Middle frontal gyrus (tissue), 1 donor: ENCODE measurements at regions not wholly inside any gene's neighbourhood (a gene's known extent, or its start where the extent isn't known, plus 50 kb on each side); places are given as distances from the start of the nearest gene placed in this dataset.

ENCODE experiments used
- DNase-seq: peaks from one replicate; pipeline ENCODE4 v3.0.0-alpha.2; 2015; ENCODE audit warnings: low spot score; ENCODE audit errors: extremely low spot score

GRCh38 chr4:32003548-32003947 is 1283.4 kb downstream of the PCDH7 start:
- DNase-seq, result no peak

DNA sequence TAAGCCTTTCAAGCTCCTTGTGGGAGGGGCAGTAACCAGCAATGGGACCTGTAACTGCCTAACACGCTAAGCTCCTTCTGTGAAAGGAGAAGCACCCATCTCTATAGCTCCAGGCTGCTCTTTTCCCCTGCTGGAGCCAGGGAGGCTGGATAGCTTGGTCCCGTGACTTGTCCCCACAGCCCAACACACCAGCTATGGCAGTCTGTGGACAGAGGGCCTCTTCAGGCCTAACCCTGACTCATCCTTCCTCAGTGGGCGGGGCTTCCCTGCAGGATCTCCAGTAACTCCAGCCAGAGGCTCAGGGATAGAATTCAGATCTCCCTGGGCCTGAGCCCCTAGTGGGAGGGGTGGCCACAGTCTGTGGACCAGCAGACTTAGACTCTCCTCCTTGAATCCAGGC is 1290.1 kb downstream of the PCDH7 start:
- DNase-seq, result no peak

GRCh38 chr4:32022071-32022470 is 1301.9 kb downstream of the PCDH7 start:
- no peak for DNase-seq

DNA sequence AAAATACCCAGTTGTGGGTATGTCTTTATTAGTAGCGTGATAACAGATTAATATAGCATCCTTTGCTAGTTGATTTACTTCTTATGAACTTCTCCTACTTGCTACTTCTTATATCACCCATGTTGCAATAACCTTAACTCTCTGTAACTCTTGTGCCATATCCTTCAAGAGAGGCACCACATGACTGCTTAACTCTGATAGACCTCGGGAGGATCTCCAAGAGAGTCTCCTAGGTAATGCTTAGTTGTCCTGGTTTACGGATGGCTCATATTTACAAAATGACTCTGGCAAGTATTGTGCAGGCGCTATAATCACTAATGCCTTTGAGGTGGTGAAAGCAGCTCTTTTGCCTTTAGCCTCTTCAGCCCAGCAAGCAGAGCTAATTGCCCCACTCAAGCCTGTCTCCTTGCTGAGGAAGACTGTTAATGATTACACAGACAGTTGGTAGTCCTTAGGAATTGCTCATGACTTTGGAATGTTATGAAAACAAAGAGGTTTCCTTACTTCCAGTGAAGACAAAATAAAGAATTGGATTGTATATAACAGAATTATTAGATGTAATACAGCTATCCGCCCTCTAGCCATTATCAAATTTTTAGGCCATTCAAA is 1305.8 kb downstream of the PCDH7 start:
- DNase-seq, result no peak

DNA sequence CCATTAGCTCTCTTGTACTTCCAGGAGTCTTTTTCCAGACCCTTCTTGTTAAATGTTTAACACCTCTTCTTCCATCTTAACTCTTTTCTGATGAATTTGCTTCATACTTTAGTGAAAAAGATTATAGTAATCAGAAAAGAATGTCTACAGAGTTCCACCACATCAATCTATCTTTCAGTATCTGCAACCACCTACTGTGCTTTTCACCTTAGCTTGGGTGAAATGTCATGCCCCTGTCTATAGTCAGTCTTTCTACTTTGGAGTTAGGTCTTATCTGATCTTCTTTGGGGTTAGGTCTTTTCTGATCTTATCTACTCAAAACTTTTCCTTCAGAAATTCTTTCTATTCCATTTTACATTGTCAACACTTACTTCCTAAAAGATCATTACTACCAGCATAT is 1310.2 kb downstream of the PCDH7 start:
- DNase-seq, result no peak

- no peak for DNase-seq
Measured at GRCh38 chr4:32031026-32031425, 1310.9 kb downstream of the PCDH7 start.

GRCh38 chr4:32032136-32032672 is 1312.0 kb downstream of the PCDH7 start:
- DNase-seq, result no peak

- no peak for DNase-seq
Measured at GRCh38 chr4:32037399-32037798, 1317.2 kb downstream of the PCDH7 start.

GRCh38 chr4:32042486-32043247 is 1322.5 kb downstream of the PCDH7 start:
- no peak for DNase-seq

GRCh38 chr4:32043248-32043633 is 1323.1 kb downstream of the PCDH7 start:
- no peak for DNase-seq

GRCh38 chr4:32061916-32062315 is 1341.7 kb downstream of the PCDH7 start:
- DNase-seq, result no peak

GRCh38 chr4:32073542-32073941 is 1353.4 kb downstream of the PCDH7 start:
- no peak for DNase-seq

DNA sequence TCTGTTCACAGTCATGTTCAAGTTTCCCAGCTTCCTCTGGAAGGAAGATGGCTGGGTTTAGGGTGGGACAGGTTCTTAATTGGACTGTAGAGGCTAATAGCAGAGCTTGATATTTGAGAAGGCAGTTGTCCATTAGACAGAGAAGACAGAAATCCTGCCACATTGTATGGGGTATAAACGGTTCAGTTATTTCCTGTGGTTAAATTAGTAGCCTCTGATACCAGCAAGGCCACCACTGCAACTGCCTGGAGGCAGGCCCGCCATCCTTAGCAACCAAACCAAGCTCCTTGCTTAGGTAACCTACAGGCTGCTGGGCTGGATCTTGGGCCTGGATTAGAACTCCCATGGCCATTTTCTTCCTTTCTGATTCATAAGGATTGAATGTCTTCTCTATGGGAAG is 1367.0 kb downstream of the PCDH7 start:
- DNase-seq, result no peak

GRCh38 chr4:32094987-32095386 is 1374.8 kb downstream of the PCDH7 start:
- DNase-seq, result no peak

DNA sequence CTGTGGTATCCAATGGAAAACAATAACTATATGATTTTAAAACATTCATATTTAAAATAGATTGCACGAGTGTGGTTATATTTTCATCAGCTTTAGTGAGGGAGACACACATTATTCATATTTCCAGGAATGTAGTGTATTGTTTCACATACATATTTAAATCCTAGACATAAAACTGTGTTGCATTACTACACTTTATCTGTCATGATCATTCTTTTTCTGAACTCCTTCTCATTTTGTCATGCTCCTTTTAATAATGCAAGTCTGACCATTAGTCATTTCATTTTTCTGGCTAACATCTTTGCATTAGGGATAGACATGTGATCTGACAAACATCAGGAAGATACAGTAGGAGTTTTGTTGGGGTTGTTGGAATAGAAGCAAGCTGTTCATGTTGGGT is 1382.7 kb downstream of the PCDH7 start:
- no peak for DNase-seq

GRCh38 chr4:32106767-32107166 is 1386.6 kb downstream of the PCDH7 start:
- no peak for DNase-seq

GRCh38 chr4:32112891-32113290 is 1392.7 kb downstream of the PCDH7 start:
- no peak for DNase-seq

DNA sequence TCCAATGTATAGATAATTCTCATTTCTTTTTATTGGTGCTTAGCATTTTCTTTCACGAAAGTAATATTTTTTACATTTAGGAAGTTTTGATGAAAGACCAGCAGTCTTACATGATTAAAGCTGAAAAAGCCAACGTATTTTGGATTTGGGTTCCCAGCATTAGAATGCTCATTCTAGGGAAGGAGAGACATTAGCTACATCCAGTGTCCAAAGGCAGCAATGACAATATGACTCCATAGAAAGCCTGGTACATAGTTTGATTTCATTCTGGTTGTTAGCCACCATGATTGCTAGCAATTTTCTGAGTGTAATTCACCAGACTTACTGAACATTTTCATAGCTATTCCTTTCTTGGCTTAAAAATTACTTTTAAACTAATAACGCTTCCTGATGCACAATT is 1397.5 kb downstream of the PCDH7 start:
- no peak for DNase-seq

DNA sequence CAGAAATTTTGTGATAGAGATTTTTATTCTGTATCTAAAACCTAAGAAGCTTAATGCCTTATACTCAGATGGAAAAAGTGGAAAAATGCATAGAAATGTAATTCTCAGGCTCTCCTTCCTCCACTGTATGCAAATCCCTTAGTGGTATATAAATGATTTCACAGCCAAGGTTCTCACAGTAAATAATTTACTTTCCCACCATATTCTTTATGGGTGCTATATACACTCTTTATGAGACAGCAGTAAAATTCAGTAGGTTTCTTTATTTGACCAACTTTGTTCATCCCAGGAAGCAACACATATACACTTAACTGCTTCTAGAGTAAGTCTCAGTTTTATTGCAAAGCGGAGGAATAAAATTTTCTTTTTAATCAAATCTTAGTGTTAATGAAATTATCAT is 1399.7 kb downstream of the PCDH7 start:
- DNase-seq, result no peak

GRCh38 chr4:32128549-32128948 is 1408.4 kb downstream of the PCDH7 start:
- no peak for DNase-seq

DNA sequence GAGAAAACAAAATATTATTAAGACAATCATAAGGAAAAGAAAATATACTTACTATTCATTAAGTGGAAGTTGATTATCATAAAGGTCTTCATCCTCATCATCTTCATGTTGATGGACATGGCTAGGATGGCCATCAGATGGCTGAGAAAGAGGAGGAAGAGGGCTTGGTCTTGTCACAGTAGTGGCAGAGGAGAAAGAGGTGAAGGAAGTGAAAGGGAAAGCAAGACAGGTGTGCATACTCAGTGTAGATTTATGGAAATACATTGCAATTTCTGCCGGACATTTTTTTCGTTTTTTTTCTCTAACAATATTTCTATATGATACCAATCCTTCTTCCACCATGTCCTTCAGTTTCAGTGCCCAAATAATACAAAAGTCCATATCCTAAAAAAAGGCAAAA is 1409.8 kb downstream of the PCDH7 start:
- DNase-seq, result no peak

GRCh38 chr4:32133141-32133540 is 1413.0 kb downstream of the PCDH7 start:
- DNase-seq, result no peak

GRCh38 chr4:32133734-32134133 is 1413.6 kb downstream of the PCDH7 start:
- DNase-seq, result no peak
